OCI-LY3 (cell line): ENCODE measurements at regions not wholly inside any gene's neighbourhood (a gene's known extent, or its start where the extent isn't known, plus 50 kb on each side); places are given as distances from the start of the nearest gene placed in this dataset.

Experiments
- EZH2phosphoT487 ChIP-seq: fragments of 200-600 bp; shearing (Covaris generic); IDR thresholded peaks from 2 replicates; pipeline ENCODE4 v1.6.1; 2018; ENCODE audit warnings: antibody characterized with exemption, mixed run types, low read depth
- TF ChIP-seq, protein P1 (sequence below): fragments of 200-600, 300-600 bp; sonication (generic); IDR thresholded peaks from 2 replicates; pipeline ENCODE4 v1.5.1; 2014; ENCODE audit warnings: antibody characterized with exemption, low read length, low read depth

GRCh38 chrX:125651426-125651825, 331.8 kb downstream of the TEX13C start:
- TF ChIP-seq, protein P1, sequence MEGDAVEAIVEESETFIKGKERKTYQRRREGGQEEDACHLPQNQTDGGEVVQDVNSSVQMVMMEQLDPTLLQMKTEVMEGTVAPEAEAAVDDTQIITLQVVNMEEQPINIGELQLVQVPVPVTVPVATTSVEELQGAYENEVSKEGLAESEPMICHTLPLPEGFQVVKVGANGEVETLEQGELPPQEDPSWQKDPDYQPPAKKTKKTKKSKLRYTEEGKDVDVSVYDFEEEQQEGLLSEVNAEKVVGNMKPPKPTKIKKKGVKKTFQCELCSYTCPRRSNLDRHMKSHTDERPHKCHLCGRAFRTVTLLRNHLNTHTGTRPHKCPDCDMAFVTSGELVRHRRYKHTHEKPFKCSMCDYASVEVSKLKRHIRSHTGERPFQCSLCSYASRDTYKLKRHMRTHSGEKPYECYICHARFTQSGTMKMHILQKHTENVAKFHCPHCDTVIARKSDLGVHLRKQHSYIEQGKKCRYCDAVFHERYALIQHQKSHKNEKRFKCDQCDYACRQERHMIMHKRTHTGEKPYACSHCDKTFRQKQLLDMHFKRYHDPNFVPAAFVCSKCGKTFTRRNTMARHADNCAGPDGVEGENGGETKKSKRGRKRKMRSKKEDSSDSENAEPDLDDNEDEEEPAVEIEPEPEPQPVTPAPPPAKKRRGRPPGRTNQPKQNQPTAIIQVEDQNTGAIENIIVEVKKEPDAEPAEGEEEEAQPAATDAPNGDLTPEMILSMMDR = no peak
- no peak for TF ChIP-seq EZH2phosphoT487
